Esophagus (tissue), 2 donors: ENCODE measurements at regions not wholly inside any gene's neighbourhood (a gene's known extent, or its start where the extent isn't known, plus 50 kb on each side); places are given as distances from the start of the nearest gene placed in this dataset.

Experiments
- H3K27ac ChIP-seq, 2 donors: one replicate each; pipeline ENCODE4 v1.5.1; 2013; ENCODE audit warnings: low read depth in 2 of 2, mild to moderate bottlenecking in 2 of 2, inconsistent platforms in 1 of 2, low read length in 1 of 2, moderate library complexity in 1 of 2
- H3K27me3 ChIP-seq, 2 donors: one replicate each; pipeline ENCODE4 v1.6.1; 2013; ENCODE audit warnings: low read length in 2 of 2, control low read depth in 1 of 2, mild to moderate bottlenecking in 1 of 2; ENCODE audit not compliant: insufficient read depth in 2 of 2, control insufficient read depth in 1 of 2
- H3K36me3 ChIP-seq, 2 donors: one replicate each; pipeline ENCODE4 v1.6.1; 2013; ENCODE audit warnings: low read length in 1 of 2; ENCODE audit not compliant: control insufficient read depth in 2 of 2, insufficient read depth in 2 of 2
- H3K4me1 ChIP-seq, 2 donors: one replicate each; pipeline ENCODE4 v1.6.1; 2013; ENCODE audit warnings: low read length in 1 of 2; ENCODE audit not compliant: control insufficient read depth in 2 of 2, insufficient read depth in 2 of 2
- H3K4me3 ChIP-seq, 2 donors: one replicate each; pipeline ENCODE4 v1.5.1; 2013; ENCODE audit warnings: low read length in 2 of 2, mild to moderate bottlenecking in 2 of 2, low read depth in 1 of 2, moderate library complexity in 1 of 2
- H3K9me3 ChIP-seq, 2 donors: one replicate each; pipeline ENCODE4 v1.6.1; 2013; ENCODE audit warnings: mild to moderate bottlenecking in 2 of 2, low read depth in 1 of 2, low read length in 1 of 2, moderate library complexity in 1 of 2; ENCODE audit not compliant: control insufficient read depth in 2 of 2, insufficient read depth in 1 of 2
- WGBS, 2 donors: extraction: QIAGEN DNeasy Blood & Tissue Kit; methylation state at CpG; one replicate each; pipeline ENCODE4 v1.1.7; 2013; 5-methylcytosine and 5-hydroxymethylcytosine counted together
- donor health status: healthy with polysubstance abuse.
- donor health status: Bipolar disorder and iron deficiency.

DNA sequence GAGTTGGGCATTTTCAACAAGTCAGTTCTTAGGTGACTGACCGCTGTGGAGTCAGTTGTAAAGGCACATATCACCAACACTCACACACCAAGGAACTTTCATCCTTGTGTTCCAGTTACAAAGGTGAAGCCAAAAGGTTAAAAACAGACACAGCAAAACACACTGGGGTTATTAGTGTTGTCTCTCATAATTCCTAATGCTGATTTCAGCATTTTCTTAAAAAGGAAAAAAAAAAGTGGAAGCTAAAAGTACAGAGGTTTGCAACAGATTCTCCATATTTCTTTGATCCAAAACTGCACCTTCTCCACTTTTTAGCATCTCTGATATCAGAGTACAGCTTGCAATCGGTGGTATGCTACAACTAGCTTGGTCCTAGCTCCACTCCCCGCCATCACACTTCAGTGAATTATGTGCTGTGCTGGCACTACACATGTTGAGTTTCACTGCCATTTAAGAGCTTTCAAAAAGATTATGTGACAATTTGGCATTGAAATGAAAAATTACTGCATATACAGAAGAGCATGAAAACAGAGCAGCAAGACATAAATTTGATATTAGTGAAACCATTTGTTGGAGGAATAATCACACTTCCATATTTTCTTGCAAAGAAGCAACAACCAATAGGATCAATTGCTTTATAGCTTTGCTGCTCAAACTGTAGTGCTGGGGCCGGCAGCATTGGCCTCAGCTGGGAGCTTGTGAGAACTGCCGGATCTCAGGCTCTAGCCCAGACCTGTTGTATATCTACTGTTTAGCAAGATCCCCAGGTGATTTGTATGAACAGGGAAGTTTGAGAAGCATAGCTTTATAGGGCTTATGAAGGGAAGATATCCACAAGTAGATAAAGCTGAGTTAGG lies 62.3 kb upstream of the DAPL1 start:
- 63 to 78% methylated on average over 5 of the region's 5 CpGs for WGBS, 2 donors
- Histone ChIP-seq H3K27ac (peak overlapping the region; percentile 44 to 78), H3K4me3 (no peak overlapping the region), H3K36me3 (no peaks in the 10 kb centered on the region), H3K4me1 (peaks cover 5 to 20% of the 10 kb centered on the region in 2 donors), H3K27me3 (no peaks in the 10 kb centered on the region), H3K9me3 (no peaks in the 10 kb centered on the region)

DNA sequence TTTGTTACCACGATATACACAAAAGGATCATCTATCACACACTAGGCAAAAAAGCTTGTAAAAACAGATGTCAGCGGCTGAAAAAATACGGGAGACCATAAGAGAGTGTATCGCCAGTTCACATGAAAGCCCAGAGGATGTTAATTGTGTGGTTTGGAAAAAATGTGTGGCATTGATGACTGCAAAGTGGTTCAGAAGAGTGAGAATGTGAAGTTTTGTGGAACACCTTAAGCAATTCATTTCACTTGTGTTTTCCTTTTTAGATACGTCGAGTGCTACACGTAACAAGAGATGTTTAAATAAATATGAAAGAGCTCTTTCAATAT lies 61.7 kb upstream of the DAPL1 start:
- Histone ChIP-seq H3K9me3 (no peaks in the 10 kb centered on the region), H3K27me3 (no peaks in the 10 kb centered on the region), H3K27ac (peak overlapping the region in 1 of 2 donors; percentile 78), H3K36me3 (no peaks in the 10 kb centered on the region), H3K4me1 (peaks cover 5 to 21% of the 10 kb centered on the region in 2 donors), H3K4me3 (no peak overlapping the region)
- 59 to 73% methylated on average over 7 of the region's 7 CpGs for WGBS, 2 donors

DNA sequence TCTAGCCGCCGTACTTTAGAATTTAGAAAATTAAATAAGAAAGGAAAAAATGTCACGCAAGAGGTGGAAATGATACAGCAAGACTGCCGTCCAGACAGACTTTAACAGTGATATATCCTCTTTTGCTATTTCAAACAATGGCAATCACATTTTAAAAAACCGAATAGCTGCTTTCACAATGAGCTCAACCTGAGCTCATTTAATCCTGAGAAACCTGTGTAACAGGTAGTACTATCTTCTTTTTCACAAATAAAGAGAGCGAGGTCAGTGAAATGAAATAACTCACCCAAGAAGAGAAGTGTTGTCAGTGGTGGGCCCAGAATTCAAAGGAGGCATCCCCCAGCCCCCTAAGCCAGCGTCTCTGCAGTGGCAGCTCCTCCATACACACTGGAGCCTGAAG lies 60.7 kb upstream of the DAPL1 start:
- Histone ChIP-seq H3K27ac (peak overlapping the region; percentile 72 to 90), H3K4me3 (no peak overlapping the region), H3K4me1 (peaks cover 5 to 22% of the 10 kb centered on the region in 2 donors), H3K36me3 (no peaks in the 10 kb centered on the region), H3K9me3 (no peaks in the 10 kb centered on the region), H3K27me3 (no peaks in the 10 kb centered on the region)
- WGBS, 2 donors, result 66 to 81% methylated on average over 7 of the region's 7 CpGs

DNA sequence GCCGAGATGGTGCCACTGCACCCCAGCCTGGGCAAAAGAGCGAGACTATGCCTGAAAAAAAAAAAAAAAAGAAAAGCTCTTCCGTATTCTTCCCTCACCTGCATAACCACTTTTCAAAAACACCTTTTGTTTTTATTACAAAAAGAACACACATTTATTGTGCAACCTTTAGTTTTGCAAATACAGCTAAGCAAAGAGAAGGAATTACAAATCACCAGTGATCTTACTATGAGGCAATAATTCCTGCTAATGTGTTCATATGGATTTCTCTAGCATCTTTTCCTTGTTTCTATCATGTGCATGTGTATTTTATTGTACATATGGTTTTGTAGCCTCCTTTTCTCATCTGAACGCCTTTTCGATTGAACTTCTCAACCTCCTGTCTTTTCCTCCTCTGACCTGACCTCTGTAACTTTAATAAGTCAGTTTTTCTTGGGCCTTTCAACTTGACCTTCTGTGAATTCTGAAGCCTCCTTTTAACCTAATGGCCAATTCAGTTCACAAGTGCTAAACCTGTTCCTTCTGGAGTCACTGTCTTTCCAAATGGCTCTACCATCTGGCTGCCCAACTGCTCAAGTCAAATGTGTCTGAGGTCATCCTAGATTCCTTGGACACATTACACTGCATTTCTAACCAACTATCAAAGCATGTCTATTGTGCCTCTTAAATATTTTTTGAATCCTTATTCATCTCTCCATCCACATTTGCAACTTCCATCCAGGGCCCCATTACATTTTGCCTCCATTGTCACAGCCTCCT lies 59.1 kb upstream of the DAPL1 start:
- no peaks in the 10 kb centered on the region for H3K9me3 ChIP-seq
- H3K4me3 ChIP-seq, result no peak overlapping the region
- H3K27me3 ChIP-seq, result no peaks in the 10 kb centered on the region
- no peaks in the 10 kb centered on the region for H3K36me3 ChIP-seq
- H3K27ac ChIP-seq, result peak overlapping the region; percentile 72 to 90
- peaks cover 0 to 11% of the 10 kb centered on the region in 2 donors for H3K4me1 ChIP-seq
- 64 to 85% methylated on average over 5 of the region's 5 CpGs for WGBS, 2 donors

DNA sequence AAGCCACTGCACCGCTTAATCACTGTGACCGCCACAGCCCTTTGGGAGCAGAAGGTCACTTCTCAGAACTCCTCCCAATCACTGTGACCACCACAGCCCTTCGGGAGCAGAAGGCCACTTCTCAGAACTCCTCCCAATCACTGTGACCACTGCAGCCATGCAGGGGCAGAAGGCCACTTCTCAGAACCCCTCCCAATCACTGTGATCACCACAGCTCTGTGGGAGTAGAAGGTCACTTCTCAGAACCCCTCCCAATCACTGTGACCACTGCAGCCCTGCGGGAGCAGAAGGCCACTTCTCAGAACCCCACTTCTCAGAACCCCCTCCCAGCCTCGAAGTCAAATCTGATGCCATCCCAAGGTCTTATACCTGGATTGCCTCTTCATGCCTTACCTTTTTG lies 56.8 kb upstream of the DAPL1 start:
- H3K4me1 ChIP-seq, result peaks cover 0 to 10% of the 10 kb centered on the region in 2 donors

DNA sequence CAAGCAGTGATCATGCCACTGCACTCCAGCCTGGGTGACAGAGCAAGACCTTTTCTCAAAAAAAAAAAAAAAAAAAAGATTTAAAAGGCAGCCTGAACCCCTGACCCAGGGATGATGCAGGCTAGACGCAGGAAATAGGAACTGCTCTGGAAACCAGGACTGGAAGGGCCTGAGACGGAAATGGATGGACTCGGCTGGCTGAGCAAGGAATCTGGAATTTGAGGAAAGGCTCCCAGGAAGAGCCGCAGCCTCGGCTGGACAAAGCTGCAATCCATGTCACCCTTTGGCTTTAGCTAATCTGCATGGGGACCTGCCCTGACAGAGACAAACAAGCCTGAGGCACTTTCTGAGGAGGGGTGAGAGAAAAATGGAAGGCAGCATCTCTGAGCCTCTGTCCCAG lies 55.0 kb upstream of the DAPL1 start:
- H3K4me3 ChIP-seq, result no peak overlapping the region
- peaks cover 0 to 6% of the 10 kb centered on the region in 2 donors for H3K4me1 ChIP-seq
- H3K36me3 ChIP-seq, result no peaks in the 10 kb centered on the region
- no peaks in the 10 kb centered on the region for H3K27me3 ChIP-seq
- no peaks in the 10 kb centered on the region for H3K9me3 ChIP-seq
- H3K27ac ChIP-seq, result no peak overlapping the region
- WGBS, 2 donors, result 80 to 84% methylated on average over 5 of the region's 5 CpGs

More for the DNA sequence above, 56.8 kb upstream of the DAPL1 start:
- H3K36me3 ChIP-seq, result no peaks in the 10 kb centered on the region
- no peaks in the 10 kb centered on the region for H3K9me3 ChIP-seq
- no peak overlapping the region for H3K4me3 ChIP-seq
- H3K27me3 ChIP-seq, result no peaks in the 10 kb centered on the region
- WGBS, 2 donors, result 86 to 88% methylated on average over 5 of the region's 5 CpGs
- H3K27ac ChIP-seq, result no peak overlapping the region

DNA sequence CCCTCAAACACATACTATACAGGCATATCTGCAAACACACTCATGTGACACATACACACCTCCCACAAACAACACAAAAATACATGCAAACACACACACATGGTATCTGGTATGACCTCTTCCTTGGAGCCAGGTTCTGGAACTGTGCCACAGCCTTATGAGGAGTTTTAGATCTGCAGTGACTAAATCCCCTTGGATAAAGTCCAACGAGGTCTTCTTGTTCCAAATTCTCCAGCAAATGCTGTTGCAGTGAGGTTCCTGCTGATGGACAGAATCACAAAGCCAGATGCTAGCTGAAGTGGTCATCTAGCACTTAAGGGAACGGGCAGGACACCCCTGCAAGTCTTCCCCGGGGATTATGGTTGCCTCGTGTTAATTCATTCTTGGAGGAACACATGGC lies 54.5 kb upstream of the DAPL1 start:
- Histone ChIP-seq H3K27me3 (no peaks in the 10 kb centered on the region), H3K27ac (no peak overlapping the region), H3K4me3 (no peak overlapping the region), H3K4me1 (peaks cover 0 to 6% of the 10 kb centered on the region in 2 donors), H3K36me3 (no peaks in the 10 kb centered on the region), H3K9me3 (no peaks in the 10 kb centered on the region)
- WGBS, 2 donors, result 61% methylated on average over 4 of the region's 4 CpGs

DNA sequence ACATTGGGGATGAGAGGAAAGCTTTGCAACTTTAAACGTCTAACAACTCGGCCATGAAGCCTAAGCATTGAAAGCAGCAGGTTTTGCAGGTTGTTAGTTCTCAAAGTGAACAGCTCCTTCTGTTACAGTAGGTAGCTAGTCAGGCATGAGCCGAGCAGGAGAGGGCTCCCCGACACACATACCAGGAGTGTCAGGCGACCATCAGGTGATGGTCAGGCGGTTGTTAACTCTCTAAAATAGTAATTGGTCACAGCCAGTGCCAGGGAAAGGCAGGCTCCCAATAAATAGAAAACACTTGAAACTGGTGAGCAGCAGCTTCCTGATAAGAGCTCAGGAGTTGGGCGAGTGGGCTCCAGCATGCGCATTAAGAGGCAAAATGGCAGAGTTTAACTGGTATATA lies 53.5 kb upstream of the DAPL1 start:
- no peak overlapping the region for H3K27ac ChIP-seq
- H3K36me3 ChIP-seq, result no peaks in the 10 kb centered on the region
- 88 to 90% methylated on average over 8 of the region's 8 CpGs for WGBS, 2 donors
- H3K9me3 ChIP-seq, result no peaks in the 10 kb centered on the region
- H3K4me1 ChIP-seq, result peaks cover 0 to 5% of the 10 kb centered on the region in 2 donors
- H3K4me3 ChIP-seq, result no peak overlapping the region
- no peaks in the 10 kb centered on the region for H3K27me3 ChIP-seq

DNA sequence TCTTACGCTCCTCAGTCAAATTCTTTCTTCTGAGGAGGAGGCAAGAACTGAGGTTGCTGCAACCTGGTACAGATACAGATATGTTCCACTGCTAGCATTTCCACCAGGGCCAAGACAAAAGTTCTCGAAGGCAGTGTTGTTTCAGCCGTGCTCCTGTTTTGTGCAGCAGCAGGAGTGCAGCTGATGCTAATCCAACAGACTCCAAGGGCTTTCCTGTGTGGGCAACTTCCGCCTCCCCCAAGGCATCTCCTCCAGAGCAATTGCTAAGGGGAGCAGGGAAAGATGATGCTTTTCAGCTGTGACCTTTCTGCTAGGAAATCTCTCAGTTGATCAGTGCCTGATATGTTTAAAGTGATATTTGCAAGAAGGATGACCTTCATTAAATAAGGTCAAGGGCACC lies 52.6 kb upstream of the DAPL1 start:
- Histone ChIP-seq H3K4me3 (no peak overlapping the region), H3K9me3 (no peaks in the 10 kb centered on the region), H3K27ac (no peak overlapping the region), H3K4me1 (peaks cover 0 to 2% of the 10 kb centered on the region in 2 donors), H3K36me3 (no peaks in the 10 kb centered on the region), H3K27me3 (no peaks in the 10 kb centered on the region)
- 82 to 85% methylated on average over 4 of the region's 4 CpGs for WGBS, 2 donors
